ENCODE measurements at regions not wholly inside any gene's neighbourhood (a gene's known extent, or its start where the extent isn't known, plus 50 kb on each side); places are given as distances from the start of the nearest gene placed in this dataset.

DNA sequence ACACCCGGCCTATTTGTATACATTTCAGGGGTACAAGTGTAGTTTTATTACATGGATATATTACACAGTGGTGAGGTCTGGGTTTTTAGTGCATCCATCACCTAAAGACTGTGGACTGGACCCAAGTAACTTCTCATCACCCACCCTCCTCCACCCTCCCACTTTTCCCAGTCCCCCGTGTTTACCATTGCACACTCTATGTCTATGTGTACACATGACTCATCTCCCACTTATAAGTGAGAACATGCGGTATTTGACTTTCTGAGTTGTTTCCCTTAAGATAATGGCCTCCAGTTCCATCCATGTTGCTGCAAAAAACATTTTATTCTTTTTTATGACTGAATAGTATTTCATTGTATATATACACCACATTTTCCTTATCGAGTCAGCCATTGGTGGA, 98.9 kb upstream of the WAC start:
- no peak for DNase-seq (ENCODE audit: low read depth)
- TF ChIP-seq, protein P1, sequence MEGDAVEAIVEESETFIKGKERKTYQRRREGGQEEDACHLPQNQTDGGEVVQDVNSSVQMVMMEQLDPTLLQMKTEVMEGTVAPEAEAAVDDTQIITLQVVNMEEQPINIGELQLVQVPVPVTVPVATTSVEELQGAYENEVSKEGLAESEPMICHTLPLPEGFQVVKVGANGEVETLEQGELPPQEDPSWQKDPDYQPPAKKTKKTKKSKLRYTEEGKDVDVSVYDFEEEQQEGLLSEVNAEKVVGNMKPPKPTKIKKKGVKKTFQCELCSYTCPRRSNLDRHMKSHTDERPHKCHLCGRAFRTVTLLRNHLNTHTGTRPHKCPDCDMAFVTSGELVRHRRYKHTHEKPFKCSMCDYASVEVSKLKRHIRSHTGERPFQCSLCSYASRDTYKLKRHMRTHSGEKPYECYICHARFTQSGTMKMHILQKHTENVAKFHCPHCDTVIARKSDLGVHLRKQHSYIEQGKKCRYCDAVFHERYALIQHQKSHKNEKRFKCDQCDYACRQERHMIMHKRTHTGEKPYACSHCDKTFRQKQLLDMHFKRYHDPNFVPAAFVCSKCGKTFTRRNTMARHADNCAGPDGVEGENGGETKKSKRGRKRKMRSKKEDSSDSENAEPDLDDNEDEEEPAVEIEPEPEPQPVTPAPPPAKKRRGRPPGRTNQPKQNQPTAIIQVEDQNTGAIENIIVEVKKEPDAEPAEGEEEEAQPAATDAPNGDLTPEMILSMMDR (IDR thresholded peaks at IDR 0.05; ENCODE audit: insufficient read depth, low read depth, low read length) = no peak
- no peak overlapping the region for H3K4me3 ChIP-seq (ENCODE audit: low read depth, low read length)

DNA sequence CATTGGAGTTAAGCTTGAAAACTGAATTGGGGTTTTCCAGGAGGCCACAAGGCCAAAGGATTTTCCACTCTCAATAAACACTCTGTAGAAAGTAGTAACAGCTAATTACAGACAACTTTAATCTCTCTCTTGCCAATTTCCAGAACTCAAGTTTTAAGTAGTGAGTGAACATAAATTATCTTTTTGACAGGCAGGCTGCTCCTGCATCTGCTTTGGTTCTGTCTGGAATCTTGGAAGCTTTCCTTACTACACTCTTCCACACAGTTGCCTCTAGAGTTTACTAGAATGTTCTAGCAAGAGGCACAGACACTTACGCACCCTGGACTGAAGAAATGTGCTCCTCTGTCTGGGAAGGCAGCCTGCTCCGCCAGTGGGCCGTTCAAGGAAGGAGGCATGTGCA, 90.5 kb upstream of the WAC start:
- H3K4me3 ChIP-seq (ENCODE audit: low read depth, low read length) = no peak overlapping the region
- TF ChIP-seq, protein P1 (IDR thresholded peaks at IDR 0.05; ENCODE audit: insufficient read depth, low read depth, low read length) = no peak
- DNase-seq (ENCODE audit: low read depth) = no peak

DNA sequence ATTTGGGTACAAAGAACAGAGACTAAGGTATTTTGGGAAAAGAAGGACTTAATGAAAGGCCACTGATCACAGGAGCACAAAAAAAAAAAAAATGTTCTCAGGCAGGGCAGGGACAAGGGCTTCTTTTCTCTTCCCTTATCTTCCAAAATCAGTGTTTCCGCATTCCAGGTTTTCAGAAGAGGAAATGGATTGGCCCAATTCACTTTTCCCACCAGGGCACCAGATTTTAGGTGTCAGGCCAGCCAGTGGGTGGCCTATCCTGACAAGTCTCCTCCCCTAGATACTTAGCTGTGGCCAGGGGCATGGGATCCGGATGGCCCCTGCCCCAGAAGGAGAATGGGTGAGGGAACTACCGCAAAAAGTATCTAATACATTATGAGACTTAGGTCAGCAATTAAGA, 88.9 kb upstream of the WAC start:
- TF ChIP-seq, protein P1 (IDR thresholded peaks at IDR 0.05; ENCODE audit: insufficient read depth, low read depth, low read length) = no peak
- H3K4me3 ChIP-seq (ENCODE audit: low read depth, low read length) = no peak overlapping the region
- no peak for DNase-seq (ENCODE audit: low read depth)

DNA sequence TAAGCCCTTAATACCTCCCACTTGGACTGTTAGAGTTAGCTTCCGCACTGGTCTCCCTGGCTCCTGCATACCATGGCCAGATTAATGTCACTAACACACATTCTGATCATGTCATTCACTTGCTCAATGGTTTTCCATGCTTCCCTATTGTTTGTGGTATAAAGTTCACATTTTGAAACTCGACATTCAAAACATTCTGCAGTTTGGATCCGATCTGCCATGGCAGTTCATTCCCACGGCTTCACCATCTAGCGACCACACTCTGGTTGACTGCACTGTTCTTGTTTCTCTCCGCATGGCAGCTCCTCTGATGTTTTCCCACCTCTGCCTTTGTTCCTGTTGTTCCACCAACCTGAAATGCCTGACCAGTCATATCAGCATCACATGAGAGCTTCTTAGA, 87.4 kb upstream of the WAC start:
- TF ChIP-seq, protein P1 (IDR thresholded peaks at IDR 0.05; ENCODE audit: insufficient read depth, low read depth, low read length) = no peak
- H3K4me3 ChIP-seq (ENCODE audit: low read depth, low read length) = no peak overlapping the region
- DNase-seq (ENCODE audit: low read depth) = no peak

DNA sequence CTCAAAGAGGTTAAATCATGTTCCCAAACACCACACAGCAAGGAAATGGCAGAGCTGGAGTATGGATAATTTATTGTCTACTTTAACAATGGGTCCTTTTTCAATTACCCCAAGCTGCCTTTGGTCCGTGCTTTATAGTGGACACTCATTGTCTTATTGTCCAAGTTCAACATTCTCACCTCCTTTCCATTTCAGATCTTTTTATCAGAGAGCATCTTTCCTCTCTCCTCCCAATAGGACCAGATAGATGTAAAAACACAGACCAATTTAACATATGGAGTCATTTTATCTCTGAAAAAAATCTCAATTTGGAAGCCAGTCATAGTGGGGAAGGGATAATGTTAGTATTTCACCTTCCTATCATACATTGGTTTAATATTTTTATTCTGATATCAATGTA, 83.5 kb upstream of the WAC start:
- H3K4me3 ChIP-seq (ENCODE audit: low read depth, low read length) = no peak overlapping the region
- TF ChIP-seq, protein P1 (IDR thresholded peaks at IDR 0.05; ENCODE audit: insufficient read depth, low read depth, low read length) = no peak
- DNase-seq (ENCODE audit: low read depth) = no peak

DNA sequence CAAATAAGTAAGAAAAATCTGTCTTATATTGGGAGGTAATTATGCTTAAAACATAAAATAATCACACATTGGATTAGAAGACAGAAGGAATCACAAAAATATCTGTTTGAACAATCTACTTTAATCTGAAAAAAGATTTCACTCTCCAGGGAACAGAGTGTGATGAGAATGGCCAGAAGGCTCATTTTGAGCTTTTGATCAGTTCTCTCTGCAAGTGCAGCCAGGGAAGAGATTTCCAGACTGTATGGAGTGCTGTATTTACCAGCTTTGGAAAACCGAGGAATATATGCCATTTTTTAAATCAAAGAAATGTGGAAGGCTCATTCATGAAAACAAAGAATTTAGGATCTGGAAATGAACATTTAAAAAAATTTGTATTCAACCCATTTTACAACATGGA, 83.0 kb upstream of the WAC start:
- no peak overlapping the region for H3K4me3 ChIP-seq (ENCODE audit: low read depth, low read length)
- DNase-seq (ENCODE audit: low read depth) = no peak
- TF ChIP-seq, protein P1 (IDR thresholded peaks at IDR 0.05; ENCODE audit: insufficient read depth, low read depth, low read length) = no peak

DNA sequence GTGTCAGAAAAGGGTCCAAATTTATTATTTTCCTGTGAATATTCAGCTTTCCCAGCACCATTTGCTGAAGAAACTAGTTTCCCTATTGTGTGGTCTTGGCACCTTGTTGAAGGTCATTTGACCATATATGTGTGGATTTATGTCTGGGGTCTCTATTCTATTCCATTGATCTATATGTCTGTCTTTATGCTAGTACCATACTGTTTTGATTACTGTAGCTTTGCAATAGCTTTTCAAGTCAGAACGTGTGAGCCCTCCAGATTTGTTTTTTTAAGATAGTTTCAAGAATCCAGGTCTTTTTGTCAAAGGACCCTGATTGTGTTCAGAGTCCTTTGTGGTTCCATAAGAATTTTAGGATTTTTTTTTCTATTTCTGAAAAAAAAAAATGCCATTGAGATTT, 79.0 kb upstream of the WAC start:
- no peak overlapping the region for H3K4me3 ChIP-seq (ENCODE audit: low read depth, low read length)
- no peak for DNase-seq (ENCODE audit: low read depth)
- TF ChIP-seq, protein P1 (IDR thresholded peaks at IDR 0.05; ENCODE audit: insufficient read depth, low read depth, low read length) = no peak

Measured in fibroblast of villous mesenchyme (primary cell).